HCT116 (cell line): ENCODE measurements at regions not wholly inside any gene's neighbourhood (a gene's known extent, or its start where the extent isn't known, plus 50 kb on each side); places are given as distances from the start of the nearest gene placed in this dataset.

Source experiments
- ATAC-seq: fragments of 200-7000 bp; cut with Tn5 transposase; 2 replicates; pipeline ENCODE4 v1.9.1; 2020; ENCODE audit warnings: mild to moderate bottlenecking, moderate library complexity
- BruUV-seq: library from RNA; stranded (reverse); fragments of 400-500 nt; replicated peaks from 2 replicates; lab custom pipeline; 2021; lab: Mats Ljungman, UMichigan
- CTCF ChIA-PET: fragments of 300-600 bp; sonication (Branson Sonifier 250); formaldehyde crosslinking; loops from one replicate; lab custom pipeline; 2021; ENCODE audit warnings: antibody characterized with exemption; lab: Charles Lee
- POLR2A ChIA-PET: fragments of 300-600, 350-600 bp; sonication (Branson Sonifier 250); formaldehyde crosslinking; loops from one replicate; lab custom pipeline; 2021; ENCODE audit warnings: antibody characterized with exemption; lab: Charles Lee
- RAD21 ChIA-PET, 2 experiments: fragments of 300-600 bp; sonication (Branson Sonifier 250); formaldehyde crosslinking; loops; one replicate each; lab custom pipeline; 2023; ENCODE audit warnings: low total read pairs in 2 of 2; ENCODE audit not compliant: uncharacterized antibody in 2 of 2, unreplicated experiment in 2 of 2, low non-redundant PET in 1 of 2; lab: Charles Lee
- DNase-seq: peaks from one replicate; pipeline ENCODE4 v3.0.0-alpha.2; 2010; ENCODE audit warnings: low read depth, low spot score
- H2AFZ ChIP-seq: fragments of 200-600 bp; shearing (Covaris generic), sonication (generic); 2 replicates; pipeline ENCODE4 v1.6.1; 2017; ENCODE audit warnings: low read depth, mixed run types, mixed read lengths, antibody characterized with exemption, low read length; ENCODE audit not compliant: poor library complexity, severe bottlenecking
- H3K27ac ChIP-seq: 2 replicates; pipeline ENCODE4 v1.5.1; 2012; ENCODE audit warnings: low read depth, low read length
- H3K27me3 ChIP-seq: fragments of 200-600 bp; sonication (generic); 2 replicates; pipeline ENCODE4 v1.6.1; 2016; ENCODE audit warnings: mixed run types, low read length, mixed read lengths; ENCODE audit not compliant: insufficient read depth
- H3K36me3 ChIP-seq, 2 experiments: fragments of 200-500 bp in 1 of 2; fragments of 200-600 bp in 1 of 2; sonication (Bioruptor generic) in 1 of 2; sonication (generic) in 1 of 2; 2 replicates each; pipeline versions ENCODE4 v1.5.1 to v1.6.1; 2014 to 2016; ENCODE audit warnings: low read length in 2 of 2, inconsistent platforms in 1 of 2, mixed read lengths in 1 of 2, mixed run types in 1 of 2; ENCODE audit not compliant: insufficient read depth in 2 of 2, control insufficient read depth in 1 of 2
- H3K4me1 ChIP-seq, 2 experiments: fragments of 200-600 bp in 1 of 2; sonication (generic) in 1 of 2; 2 replicates each; pipeline versions ENCODE4 v1.5.1 to v1.6.1; 2012 to 2017; ENCODE audit warnings: low read length in 2 of 2, inconsistent platforms in 1 of 2, mild to moderate bottlenecking in 1 of 2, mixed read lengths in 1 of 2, mixed run types in 1 of 2, moderate library complexity in 1 of 2; ENCODE audit not compliant: insufficient read depth in 2 of 2, control insufficient read depth in 1 of 2
- H3K4me2 ChIP-seq: fragments of 200-600 bp; sonication (generic); 2 replicates; pipeline ENCODE4 v1.6.1; 2017; ENCODE audit warnings: mixed run types, low read length, mixed read lengths
- H3K4me3 ChIP-seq, 2 experiments: fragments of 200-600 bp in 1 of 2; sonication (generic) in 1 of 2; replicated peaks in 1 of 2; 2 replicates each; pipeline ENCODE4 v1.5.1; 2011 to 2016; ENCODE audit warnings: low read length in 2 of 2, control low read depth in 1 of 2, low read depth in 1 of 2, mild to moderate bottlenecking in 1 of 2, mixed read lengths in 1 of 2, mixed run types in 1 of 2
- H3K79me2 ChIP-seq: fragments of 200-600 bp; sonication (generic); 2 replicates; pipeline ENCODE4 v1.6.1; 2017; ENCODE audit warnings: mild to moderate bottlenecking, mixed run types, low read length, moderate library complexity, mixed read lengths; ENCODE audit not compliant: insufficient read depth
- H3K9ac ChIP-seq: fragments of 200-600 bp; sonication (generic); 2 replicates; pipeline ENCODE4 v1.6.1; 2016; ENCODE audit warnings: low read length, mixed read lengths
- H3K9me2 ChIP-seq: fragments of 200-600 bp; sonication (generic), shearing (Covaris generic); 2 replicates; pipeline ENCODE4 v1.6.1; 2017; ENCODE audit warnings: mixed run types, mild to moderate bottlenecking, moderate library complexity; ENCODE audit not compliant: insufficient read depth
- H3K9me3 ChIP-seq, 2 experiments: fragments of 200-500 bp in 1 of 2; fragments of 200-600 bp in 1 of 2; sonication (Bioruptor generic) in 1 of 2; sonication (generic) in 1 of 2; 2 replicates each; pipeline ENCODE4 v1.6.1; 2014 to 2017; ENCODE audit warnings: low read length in 2 of 2, mixed read lengths in 2 of 2, inconsistent platforms in 1 of 2, low read depth in 1 of 2, mild to moderate bottlenecking in 1 of 2, mixed run types in 1 of 2, moderate library complexity in 1 of 2; ENCODE audit not compliant: control insufficient read depth in 1 of 2, insufficient read depth in 1 of 2
- H4K20me1 ChIP-seq: fragments of 200-600 bp; sonication (generic), shearing (Covaris generic); 2 replicates; pipeline ENCODE4 v1.6.1; 2017; ENCODE audit warnings: mixed run types, mild to moderate bottlenecking, moderate library complexity; ENCODE audit not compliant: insufficient read depth
- ATF3 ChIP-seq: IDR thresholded peaks from 2 replicates; pipeline ENCODE4 v1.6.1; 2012
- CBX3 ChIP-seq: IDR thresholded peaks from 2 replicates; pipeline ENCODE4 v1.6.1; 2012; ENCODE audit warnings: low read depth
- CEBPB ChIP-seq: IDR thresholded peaks from 2 replicates; pipeline ENCODE4 v1.6.1; 2012; ENCODE audit warnings: low read depth
- EGR1 ChIP-seq: IDR thresholded peaks from 2 replicates; pipeline ENCODE4 v1.6.1; 2012; ENCODE audit warnings: low read depth
- ELF1 ChIP-seq: IDR thresholded peaks from 2 replicates; pipeline ENCODE4 v1.6.1; 2012; ENCODE audit warnings: low read depth, borderline replicate concordance
- EZH2 ChIP-seq: fragments of 200-600 bp; sonication (generic); IDR thresholded peaks from 2 replicates; pipeline ENCODE4 v1.6.1; 2017; ENCODE audit warnings: antibody characterized with exemption, mixed run types
- EZH2phosphoT487 ChIP-seq: fragments of 200-600 bp; IDR thresholded peaks from 2 replicates; pipeline ENCODE4 v1.6.1; 2018; ENCODE audit warnings: antibody characterized with exemption, borderline replicate concordance
- FOSL1 ChIP-seq: IDR thresholded peaks from 2 replicates; pipeline ENCODE4 v1.6.1; 2012; ENCODE audit warnings: low read depth
- JUND ChIP-seq: IDR thresholded peaks from 2 replicates; pipeline ENCODE4 v1.6.1; 2012
- MAX ChIP-seq: IDR thresholded peaks from 2 replicates; pipeline ENCODE4 v1.6.1; 2012
- RAD21 ChIP-seq: IDR thresholded peaks from 2 replicates; pipeline ENCODE4 v1.6.1; 2012; ENCODE audit warnings: low read depth, mild to moderate bottlenecking
- SIN3A ChIP-seq: IDR thresholded peaks from 2 replicates; pipeline ENCODE4 v1.6.1; 2012; ENCODE audit warnings: low read depth
- SP1 ChIP-seq: IDR thresholded peaks from 2 replicates; pipeline ENCODE4 v1.6.1; 2012; ENCODE audit warnings: low read depth
- SRF ChIP-seq: IDR thresholded peaks from 2 replicates; pipeline ENCODE4 v1.6.1; 2012; ENCODE audit warnings: low read depth
- TCF7L2 ChIP-seq: IDR thresholded peaks from 2 replicates; pipeline ENCODE4 v1.7.0; 2011; ENCODE audit warnings: borderline replicate concordance, inconsistent platforms; ENCODE audit not compliant: insufficient read depth, insufficient read length; ENCODE audit errors: extremely low read depth
- ZBTB33 ChIP-seq: IDR thresholded peaks from 2 replicates; pipeline ENCODE4 v1.6.1; 2011; ENCODE audit warnings: mild to moderate bottlenecking, low read length, moderate library complexity; ENCODE audit not compliant: insufficient replicate concordance; ENCODE audit errors: extremely low read depth
- ZFX ChIP-seq: fragments of 450-650 bp; IDR thresholded peaks from 2 replicates; pipeline ENCODE4 v1.6.1; 2017
- ZNF274 ChIP-seq: fragments of 200-500 bp; sonication (Bioruptor generic); IDR thresholded peaks from 2 replicates; pipeline ENCODE4 v1.6.1; 2014; ENCODE audit warnings: mild to moderate bottlenecking, low read depth, low read length, inconsistent platforms
- intact Hi-C: fragments of 100-400 bp; cut with micrococcal nuclease; formaldehyde crosslinking; loops from 2 replicates; pipeline ENCODE4 v1.10.0; 2022

GRCh38 chr10:90347239-90347638, 510.6 kb downstream of the HTR7 start:
- CTCF ChIA-PET, result no interaction called here

More at GRCh38 chr10:90347239-90347638, 510.6 kb downstream of the HTR7 start:
- RAD21 ChIA-PET, result no interaction called here
- no peak for DNase-seq
- BruUV-seq, result no TSS peak
- no peaks in the 10 kb centered on the region for H4K20me1 ChIP-seq
- TF ChIP-seq SIN3A, result no peak
- no peak for TF ChIP-seq SRF
- no peak for TF ChIP-seq JUND
- no peak for TF ChIP-seq ZBTB33
- TF ChIP-seq EGR1, result no peak
- no peak for TF ChIP-seq ZNF274
- TF ChIP-seq MAX, result no peak
- no peak for TF ChIP-seq ZFX
- TF ChIP-seq SP1, result no peak
- TF ChIP-seq ATF3, result no peak
- TF ChIP-seq EZH2, result no peak
- no peak for TF ChIP-seq ELF1
- TF ChIP-seq EZH2phosphoT487, result no peak
- TF ChIP-seq CEBPB, result no peak
- TF ChIP-seq FOSL1, result no peak
- no peak for TF ChIP-seq CBX3
- no peak for TF ChIP-seq TCF7L2
- no peak for TF ChIP-seq RAD21
- TF ChIP-seq, all 23 proteins: peak for 0
- Histone ChIP-seq H2AFZ (no peak overlapping the region), H3K36me3 (no peaks in the 10 kb centered on the region), H3K4me2 (no peak overlapping the region), H3K4me1 (no peaks in the 10 kb centered on the region), H3K9me2 (no peaks in the 10 kb centered on the region), H3K27ac (no peak overlapping the region), H3K27me3 (no peaks in the 10 kb centered on the region), H3K79me2 (no peaks in the 10 kb centered on the region), H3K9me3 (no peaks in the 10 kb centered on the region), H3K9ac (no peak overlapping the region), H3K4me3 (no peak overlapping the region)
- no peak for ATAC-seq
- POLR2A ChIA-PET, result no interaction called here
- intact Hi-C loops, result no loop called here
